GM13977 (cell line): ENCODE measurements at regions not wholly inside any gene's neighbourhood (a gene's known extent, or its start where the extent isn't known, plus 50 kb on each side); places are given as distances from the start of the nearest gene placed in this dataset.

Source experiments
- DNase-seq: peaks from one replicate; pipeline ENCODE4 v3.0.0; 2012; ENCODE audit warnings: low spot score
- CTCF ChIP-seq: IDR thresholded peaks from 2 replicates; pipeline ENCODE4 v1.5.1; 2012; ENCODE audit warnings: mild to moderate bottlenecking, control low read depth; ENCODE audit not compliant: insufficient read depth; ENCODE audit errors: extremely low read depth, missing control alignments
- in situ Hi-C: fragments of 300-500 bp; cut with MboI; formaldehyde crosslinking; loops from one replicate; pipeline ENCODE4 v1.12.0; 2022; ENCODE audit warnings: low sequenced_read_pairs, low pct_unique_long_range_greater_than_20kb, mixed read lengths, inconsistent platforms; ENCODE audit not compliant: unreplicated experiment

- no peak for TF ChIP-seq CTCF
- in situ Hi-C loops: no loop called here
- no peak for DNase-seq
Observed at GRCh38 chr16:65790768-65791167, 575.7 kb upstream of the CDH5 start.

GRCh38 chr16:65789161-65789945 lies 577.1 kb upstream of the CDH5 start:
- no peak for TF ChIP-seq CTCF
- DNase-seq: no peak
- in situ Hi-C loops: no loop called here

- no peak for DNase-seq
- in situ Hi-C loops: no loop called here
- TF ChIP-seq CTCF: no peak
Observed at GRCh38 chr16:65788434-65789140, 577.9 kb upstream of the CDH5 start.

GRCh38 chr16:65787921-65788320 lies 578.6 kb upstream of the CDH5 start:
- TF ChIP-seq CTCF: no peak
- in situ Hi-C loops: no loop called here
- no peak for DNase-seq

- no peak for TF ChIP-seq CTCF
- DNase-seq: no peak
- in situ Hi-C loops: no loop called here
Observed at GRCh38 chr16:65786916-65787315, 579.6 kb upstream of the CDH5 start.

- no peak for DNase-seq
- no peak for TF ChIP-seq CTCF
- in situ Hi-C loops: no loop called here
Observed at GRCh38 chr16:65783709-65784474, 582.6 kb upstream of the CDH5 start.
